GM21390 (cell line): ENCODE measurements at regions not wholly inside any gene's neighbourhood (a gene's known extent, or its start where the extent isn't known, plus 50 kb on each side); places are given as distances from the start of the nearest gene placed in this dataset.

Source experiments
- ATAC-seq: cut with Tn5 transposase; IDR thresholded peaks from one replicate; pipeline ENCODE4 v1.9.1; 2021; ENCODE audit not compliant: unreplicated experiment

- no peak for ATAC-seq
These were observed 243.7 kb upstream of the BMPER start for GRCh38 chr7:33661430-33662160.

- ATAC-seq: no peak
These were observed 238.8 kb upstream of the BMPER start for GRCh38 chr7:33666531-33666930.

GRCh38 chr7:33667196-33667595 is 238.1 kb upstream of the BMPER start:
- no peak for ATAC-seq

GRCh38 chr7:33669251-33669670 is 236.1 kb upstream of the BMPER start:
- ATAC-seq: no peak

- ATAC-seq: peak; percentile 77
These were observed 233.6 kb upstream of the BMPER start for GRCh38 chr7:33671531-33672262.

GRCh38 chr7:33673029-33673700 is 232.2 kb upstream of the BMPER start:
- no peak for ATAC-seq

GRCh38 chr7:33674804-33675411 is 230.4 kb upstream of the BMPER start:
- no peak for ATAC-seq

GRCh38 chr7:33677556-33677955 is 227.8 kb upstream of the BMPER start:
- no peak for ATAC-seq

GRCh38 chr7:33678569-33679335 is 226.6 kb upstream of the BMPER start:
- ATAC-seq: no peak

GRCh38 chr7:33680682-33681081 is 224.7 kb upstream of the BMPER start:
- ATAC-seq: no peak

GRCh38 chr7:33685503-33685902 is 219.8 kb upstream of the BMPER start:
- ATAC-seq: no peak

GRCh38 chr7:33685981-33686683 is 219.2 kb upstream of the BMPER start:
- no peak for ATAC-seq

- ATAC-seq: no peak
These were observed 217.7 kb upstream of the BMPER start for GRCh38 chr7:33687625-33688024.

GRCh38 chr7:33691180-33691579 is 214.2 kb upstream of the BMPER start:
- no peak for ATAC-seq

GRCh38 chr7:33692956-33693355 is 212.4 kb upstream of the BMPER start:
- ATAC-seq: no peak

GRCh38 chr7:33694006-33694405 is 211.3 kb upstream of the BMPER start:
- ATAC-seq: no peak

GRCh38 chr7:33697616-33698015 is 207.7 kb upstream of the BMPER start:
- ATAC-seq: no peak

GRCh38 chr7:33698041-33698440 is 207.3 kb upstream of the BMPER start:
- no peak for ATAC-seq

- ATAC-seq: no peak
These were observed 206.6 kb upstream of the BMPER start for GRCh38 chr7:33698692-33699128.
